SK-N-MC (cell line): ENCODE measurements at regions not wholly inside any gene's neighbourhood (a gene's known extent, or its start where the extent isn't known, plus 50 kb on each side); places are given as distances from the start of the nearest gene placed in this dataset.

ENCODE experiments used
- EZH2 ChIP-seq: fragments of 200-600 bp; sonication (generic); IDR thresholded peaks from one replicate; pipeline ENCODE4 v1.6.1; 2017; ENCODE audit warnings: antibody characterized with exemption
- FOXP2 ChIP-seq: optimal IDR thresholded peaks from 2 replicates; pipeline ENCODE3; 2011; ENCODE audit warnings: mild to moderate bottlenecking, moderate library complexity; ENCODE audit not compliant: insufficient read depth; ENCODE audit errors: extremely low read length, control extremely low read depth
- POLR2AphosphoS5 ChIP-seq: IDR thresholded peaks from 2 replicates; pipeline ENCODE4 v1.6.1; 2012; ENCODE audit warnings: mild to moderate bottlenecking, low read depth, low read length, borderline replicate concordance

DNA sequence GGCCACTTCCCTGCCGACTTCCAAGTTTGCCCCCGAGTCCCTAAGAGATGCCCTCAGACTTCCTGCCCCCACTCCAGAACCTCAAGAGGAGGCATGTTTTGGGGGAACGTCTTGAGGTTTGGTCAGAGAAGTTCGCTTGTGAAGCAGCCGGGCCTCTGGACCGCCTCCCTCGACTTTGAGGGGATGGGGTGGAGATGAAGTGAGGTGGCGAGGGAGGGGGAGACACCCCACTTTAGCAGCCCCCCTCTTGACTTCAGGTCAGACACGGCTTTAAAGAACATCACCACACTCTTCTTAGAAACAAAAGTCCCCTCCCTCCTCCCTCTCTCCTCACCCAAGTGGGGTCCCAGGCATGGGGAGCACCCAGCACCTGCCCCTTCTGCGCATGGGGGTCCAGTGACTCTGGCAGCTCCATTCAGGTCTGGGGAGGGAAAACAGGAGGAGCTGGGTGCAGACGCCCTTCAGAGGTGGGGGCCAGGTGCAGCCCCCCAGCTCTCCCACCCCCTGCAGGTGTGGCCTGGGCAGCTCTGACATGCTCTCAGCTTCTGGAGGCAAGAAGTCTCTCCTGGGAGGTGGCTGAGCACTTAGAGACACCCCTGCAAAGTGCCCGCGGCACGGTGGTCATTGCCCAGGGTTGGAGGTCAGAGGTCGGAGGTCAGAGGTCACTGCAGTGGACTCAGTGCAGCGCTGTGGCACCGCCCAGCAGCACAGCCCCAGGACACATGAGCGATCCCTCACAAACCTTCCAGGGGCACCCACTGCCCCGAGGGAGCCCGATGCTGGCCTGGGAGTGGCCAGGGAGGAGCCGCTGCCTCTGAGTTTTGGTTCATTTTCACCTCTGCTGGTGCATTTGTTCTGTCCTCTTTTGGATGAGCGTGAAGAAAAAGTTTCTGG lies 108.8 kb downstream of the CPZ start:
- TF ChIP-seq EZH2 (no peak), POLR2AphosphoS5 (no peak), FOXP2 (no peak)
